ENCODE measurements at regions not wholly inside any gene's neighbourhood (a gene's known extent, or its start where the extent isn't known, plus 50 kb on each side); places are given as distances from the start of the nearest gene placed in this dataset.

DNA sequence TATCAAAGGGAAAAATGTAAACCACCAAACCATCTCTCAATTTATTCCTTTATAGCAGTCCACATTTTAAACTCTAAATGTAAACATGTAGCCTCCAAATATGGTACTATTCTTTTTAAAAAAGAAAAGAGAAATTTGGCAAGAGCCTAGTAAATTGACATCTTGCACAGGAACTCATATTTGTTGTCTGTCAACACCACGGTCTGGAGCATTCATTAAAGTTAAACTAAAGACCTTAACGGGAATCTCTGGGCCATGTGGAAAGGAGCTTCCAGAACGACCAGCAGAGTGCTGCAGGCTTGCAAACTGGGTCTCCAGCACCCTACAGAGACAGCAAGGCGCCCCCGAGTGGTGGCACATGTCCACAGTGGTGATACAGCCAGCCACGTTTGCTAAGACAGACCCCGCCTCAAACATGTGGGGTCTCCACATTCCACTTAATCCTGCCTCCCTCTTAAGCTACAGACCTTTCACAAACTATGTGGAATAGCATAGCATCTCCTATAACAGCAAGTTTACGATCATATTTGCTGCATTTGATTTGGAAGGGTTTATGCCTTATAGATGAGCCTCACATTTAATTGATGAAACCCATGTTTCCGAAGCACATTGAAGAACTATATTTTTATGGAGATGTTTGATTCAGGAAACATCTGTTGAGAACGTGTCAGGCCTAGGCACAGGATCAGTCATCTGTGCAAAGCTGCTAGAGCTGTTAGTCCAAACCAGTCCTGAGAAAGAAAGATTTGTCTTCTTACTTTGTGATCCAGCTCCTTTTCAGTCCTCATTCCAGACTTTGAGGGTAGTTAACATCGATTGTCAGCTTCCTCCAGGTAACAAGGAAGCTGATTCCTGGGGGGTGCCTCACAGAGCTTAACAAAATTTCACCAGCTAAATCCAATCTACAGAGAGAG is 96.4 kb upstream of the BACE2 start:
- DNase-seq (ENCODE audit: low read depth in 4 of 4, low spot score in 3 of 4) = no peak

DNA sequence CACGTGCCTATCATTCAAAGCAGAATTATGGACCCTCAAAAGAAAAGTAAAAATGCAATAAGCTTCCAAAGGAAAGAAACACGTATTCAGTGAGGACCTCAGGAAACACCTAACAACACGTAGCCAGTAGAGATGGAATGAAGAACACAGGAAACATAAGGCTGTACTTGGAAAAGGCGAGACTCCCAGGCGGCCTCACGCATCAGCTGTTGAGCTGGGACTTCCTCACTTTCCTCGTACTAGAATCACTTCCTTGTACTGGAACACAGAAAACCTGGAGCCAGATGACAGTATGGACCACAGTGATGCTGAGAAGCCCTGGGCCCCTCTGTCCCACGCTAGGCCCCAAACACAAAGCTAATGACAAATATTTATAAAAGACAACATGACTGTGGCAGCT is 94.4 kb upstream of the BACE2 start:
- DNase-seq (ENCODE audit: low read depth in 4 of 4, low spot score in 3 of 4) = no peak

DNA sequence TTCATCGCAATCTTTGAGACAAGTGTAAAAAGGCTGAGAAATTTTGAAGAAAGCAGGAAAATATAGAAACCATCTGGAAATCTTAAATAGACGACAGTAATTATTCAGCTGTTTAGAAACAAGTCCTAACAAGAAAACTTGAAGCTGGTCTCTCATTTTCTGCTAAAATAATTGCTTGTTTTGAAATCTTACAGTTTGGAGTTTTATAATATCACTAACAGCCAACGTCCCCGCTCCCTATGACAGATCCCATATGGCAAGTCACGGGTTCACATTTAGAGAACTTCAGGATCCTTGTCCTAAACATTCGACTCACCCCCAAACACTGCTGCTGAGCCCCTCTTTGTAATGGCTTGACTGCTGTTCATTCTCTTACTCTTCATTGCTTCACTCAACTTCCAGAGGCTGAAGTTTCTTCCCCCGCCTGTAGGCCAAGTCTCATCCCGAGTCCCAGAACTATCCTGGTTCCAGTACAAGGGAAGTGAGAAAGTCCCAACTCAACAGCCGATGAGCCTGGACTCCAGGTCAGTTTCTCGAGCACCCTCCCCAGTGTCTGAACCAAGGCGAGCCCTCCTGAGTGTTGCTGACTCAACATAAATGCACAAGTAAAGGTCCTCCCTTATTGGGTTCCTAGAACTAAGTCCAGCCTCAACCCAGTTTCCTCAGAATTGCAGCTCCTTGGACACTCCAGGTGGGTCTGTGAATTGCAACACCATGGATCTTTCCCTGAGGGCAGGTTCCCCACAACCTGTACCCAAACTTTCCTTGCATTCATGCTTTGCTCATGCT is 93.4 kb upstream of the BACE2 start:
- no peak for DNase-seq (ENCODE audit: low read depth in 4 of 4, low spot score in 3 of 4)

DNA sequence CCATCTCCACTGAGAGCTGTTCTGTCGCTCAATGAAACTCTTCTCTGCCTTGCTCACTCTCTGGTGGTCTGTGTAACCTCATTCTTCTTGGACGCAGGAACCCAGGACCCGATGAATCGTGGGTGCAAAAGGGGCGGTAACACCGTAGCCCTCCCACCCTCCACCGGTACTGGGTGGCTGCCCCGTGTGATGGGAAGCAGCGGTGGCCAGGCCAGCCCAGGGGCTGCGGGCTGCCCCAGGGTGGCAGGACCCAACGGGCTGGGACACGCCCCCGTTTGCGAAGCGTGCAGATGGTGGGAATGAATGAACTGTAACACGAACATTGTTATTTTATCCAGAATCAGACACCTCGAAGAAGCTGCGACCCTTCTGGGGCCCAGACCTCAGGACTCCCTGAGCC is 92.3 kb upstream of the BACE2 start:
- no peak for DNase-seq (ENCODE audit: low read depth in 4 of 4, low spot score in 3 of 4)

DNA sequence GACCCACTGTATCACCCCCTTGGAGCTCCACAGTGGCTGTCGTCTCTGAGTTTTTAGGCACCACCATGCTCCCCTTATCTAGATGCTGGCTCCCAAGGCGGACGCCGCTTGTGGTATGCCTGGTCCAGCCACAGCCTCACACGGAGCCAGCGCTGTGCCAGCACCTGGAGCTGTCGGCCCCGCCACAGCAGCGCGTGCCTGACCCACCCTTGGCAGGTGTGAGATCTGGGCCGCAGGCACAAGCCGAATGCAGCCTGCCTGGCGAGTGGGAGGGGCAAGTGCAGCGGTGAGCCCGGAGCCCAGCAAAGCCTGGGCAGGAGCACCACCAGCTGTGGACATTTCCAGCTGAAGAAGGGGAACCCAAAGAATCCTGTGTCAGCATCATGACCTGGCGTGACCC is 91.9 kb upstream of the BACE2 start:
- DNase-seq (ENCODE audit: low read depth in 4 of 4, low spot score in 3 of 4) = no peak

DNA sequence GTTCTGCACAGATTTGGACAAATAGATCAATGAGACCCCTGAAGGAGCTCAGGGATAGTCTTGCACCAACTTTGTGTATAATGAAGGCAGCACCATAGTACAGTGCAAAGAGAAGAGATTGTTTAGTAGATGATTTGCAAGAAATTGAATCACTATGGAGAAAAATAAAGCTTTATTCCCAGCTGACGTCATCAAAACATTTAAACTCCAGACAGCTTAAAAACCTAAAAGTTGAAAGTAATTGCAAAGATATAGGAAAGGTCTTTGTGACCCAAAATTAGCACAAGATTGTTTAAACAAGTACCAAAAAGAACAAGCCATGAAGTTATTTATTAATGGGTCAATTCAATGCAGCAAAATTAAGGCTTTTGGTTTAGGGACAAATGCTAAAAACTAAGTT is 88.8 kb upstream of the BACE2 start:
- no peak for DNase-seq (ENCODE audit: low read depth in 4 of 4, low spot score in 3 of 4)

DNA sequence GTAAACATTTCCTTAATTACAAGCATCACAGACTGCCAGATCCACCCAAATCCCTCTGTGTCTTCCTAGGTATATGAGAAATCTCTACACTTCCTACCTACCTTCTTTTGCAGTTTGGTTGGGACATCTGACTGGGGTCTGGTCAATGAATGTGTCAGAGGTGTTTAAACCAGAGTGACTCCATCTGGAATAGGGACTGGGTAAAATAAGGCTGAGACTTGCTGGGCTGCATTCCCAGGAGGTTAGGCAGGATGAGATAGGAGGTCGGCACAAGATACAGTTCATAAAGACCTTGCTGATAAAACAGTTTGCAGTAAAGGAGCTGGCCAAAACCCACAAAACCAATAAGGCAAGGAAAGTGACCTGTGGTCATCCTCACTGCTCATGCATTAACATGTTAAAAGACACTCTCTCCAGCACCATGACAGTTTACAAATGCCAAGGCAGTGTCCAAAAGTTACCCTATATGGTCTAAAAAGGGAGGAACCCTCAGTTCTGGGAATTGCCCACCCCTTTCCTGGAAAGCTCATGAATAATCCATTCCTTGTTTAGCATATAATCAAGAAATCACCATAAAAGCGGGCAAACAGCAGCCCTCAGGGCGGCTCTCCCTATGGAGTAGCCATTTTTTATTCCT is 87.4 kb upstream of the BACE2 start:
- no peak for DNase-seq (ENCODE audit: low read depth in 4 of 4, low spot score in 3 of 4)

DNA sequence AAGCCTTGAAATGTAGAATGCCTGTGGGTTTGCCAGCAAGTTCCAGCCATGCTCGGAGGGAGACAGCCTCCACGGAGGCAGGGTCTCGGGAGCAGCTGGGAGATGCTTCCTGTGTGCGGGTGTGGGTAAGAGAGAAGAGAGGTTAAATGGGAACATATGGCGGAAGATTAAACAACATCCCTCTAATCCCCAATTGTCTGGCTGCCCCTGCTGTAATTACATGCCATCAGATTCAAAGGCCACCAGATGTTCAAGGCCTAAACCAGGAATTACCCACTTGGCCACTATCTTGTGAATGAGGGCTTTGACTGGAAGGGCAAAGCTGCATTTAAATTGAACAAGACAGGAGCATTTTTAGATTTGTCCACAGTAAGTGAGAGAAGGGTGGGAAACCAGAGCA is 81.4 kb upstream of the BACE2 start:
- DNase-seq (ENCODE audit: low read depth in 4 of 4, low spot score in 3 of 4) = no peak

DNA sequence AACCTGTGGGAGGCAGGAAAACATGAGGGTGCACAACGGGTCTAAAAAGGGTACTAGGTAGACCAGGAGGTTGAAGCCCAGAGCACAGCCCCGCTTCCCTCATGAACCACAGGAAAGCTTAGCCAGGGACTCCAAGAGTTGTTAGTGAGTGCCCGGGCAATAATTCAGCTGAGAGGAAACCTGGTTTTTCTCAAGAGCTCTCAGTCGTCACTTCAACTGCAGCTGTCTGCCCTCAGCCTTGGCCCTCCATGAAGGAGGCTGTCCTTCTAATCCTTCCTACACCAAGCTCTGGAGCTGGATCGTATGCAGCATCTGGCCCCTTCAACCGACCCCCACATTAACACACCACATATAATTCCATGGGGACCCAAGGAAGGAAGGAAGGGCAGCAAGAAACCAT is 77.0 kb upstream of the BACE2 start:
- DNase-seq (ENCODE audit: low read depth in 4 of 4, low spot score in 3 of 4) = no peak

DNA sequence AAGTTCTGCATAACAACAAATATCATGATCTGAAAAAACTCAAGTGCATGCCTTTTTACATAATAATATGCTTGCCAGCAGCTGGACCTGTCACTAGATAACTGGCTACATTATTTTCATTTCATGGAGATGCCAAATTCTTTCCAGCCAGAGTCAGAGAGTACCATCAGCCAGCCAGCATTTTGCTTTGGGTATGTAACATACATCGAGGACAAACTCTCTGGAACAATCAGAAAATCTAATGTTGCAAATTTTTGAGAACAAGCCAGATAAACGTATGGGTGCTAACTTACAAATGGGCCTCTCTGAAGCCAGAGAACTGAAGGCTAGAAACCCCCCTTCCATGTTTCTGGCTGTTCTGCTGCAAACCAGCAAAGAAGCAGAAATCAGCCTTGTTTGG is 76.3 kb upstream of the BACE2 start:
- DNase-seq (ENCODE audit: low read depth in 4 of 4, low spot score in 3 of 4) = no peak

DNA sequence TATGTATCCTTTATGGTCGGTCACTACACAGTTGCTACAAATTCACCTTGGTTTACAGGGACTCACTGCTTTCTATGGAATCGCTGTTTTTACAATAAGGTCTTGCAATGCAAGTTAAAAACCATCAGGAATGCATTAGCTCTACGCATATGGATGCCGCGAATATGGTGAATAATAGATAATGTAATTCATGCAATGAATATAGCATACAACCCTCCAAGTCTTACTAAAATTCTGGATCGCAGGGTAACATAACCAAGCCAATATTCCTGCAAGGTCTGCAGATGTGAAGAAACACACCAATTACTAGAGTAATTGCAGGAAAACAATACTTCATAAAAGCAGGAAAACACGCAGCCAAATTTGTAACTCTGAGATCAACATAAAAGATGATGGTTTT is 75.6 kb upstream of the BACE2 start:
- DNase-seq (ENCODE audit: low read depth in 4 of 4, low spot score in 3 of 4) = no peak

DNA sequence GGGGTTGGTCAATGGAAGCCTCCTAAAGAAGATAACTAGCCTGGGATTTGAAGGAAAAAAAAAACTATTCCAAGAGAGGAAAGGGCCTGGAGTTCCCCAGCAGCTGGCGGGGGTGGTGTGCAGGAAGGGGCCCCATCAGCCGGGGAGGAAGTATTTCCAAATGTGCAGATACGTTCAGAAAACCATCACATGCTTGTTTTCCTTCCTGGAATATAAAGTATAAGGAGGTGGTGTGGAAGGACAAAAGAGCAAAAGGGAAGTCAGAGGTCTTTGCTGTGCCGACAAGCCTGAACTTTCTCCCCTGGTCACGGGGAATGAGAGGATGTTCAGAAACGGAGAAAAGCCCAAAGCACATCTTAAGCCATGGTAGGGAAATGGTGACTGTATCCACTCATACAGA is 72.0 kb upstream of the BACE2 start:
- DNase-seq (ENCODE audit: low read depth in 4 of 4, low spot score in 3 of 4) = no peak

DNA sequence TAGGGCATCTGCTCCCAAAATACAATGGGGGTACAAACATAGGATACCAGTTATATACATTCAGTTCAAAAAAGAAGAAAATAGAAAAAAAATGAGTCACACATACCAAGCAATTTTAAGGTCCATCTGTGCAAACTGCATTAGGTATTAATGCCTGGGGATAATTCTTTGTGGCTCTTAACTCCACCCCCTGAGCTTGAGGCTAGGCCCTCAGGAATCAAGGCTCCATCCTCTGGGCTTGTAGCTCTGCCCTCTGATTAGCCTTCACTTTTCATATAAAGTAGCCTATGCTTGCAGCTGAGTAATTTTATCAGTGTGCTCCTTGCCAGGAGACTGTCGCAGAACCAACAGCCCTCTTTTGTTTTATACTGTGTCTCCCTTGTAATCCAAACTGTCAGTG is 69.9 kb upstream of the BACE2 start:
- DNase-seq (ENCODE audit: low read depth in 4 of 4, low spot score in 3 of 4) = no peak

DNA sequence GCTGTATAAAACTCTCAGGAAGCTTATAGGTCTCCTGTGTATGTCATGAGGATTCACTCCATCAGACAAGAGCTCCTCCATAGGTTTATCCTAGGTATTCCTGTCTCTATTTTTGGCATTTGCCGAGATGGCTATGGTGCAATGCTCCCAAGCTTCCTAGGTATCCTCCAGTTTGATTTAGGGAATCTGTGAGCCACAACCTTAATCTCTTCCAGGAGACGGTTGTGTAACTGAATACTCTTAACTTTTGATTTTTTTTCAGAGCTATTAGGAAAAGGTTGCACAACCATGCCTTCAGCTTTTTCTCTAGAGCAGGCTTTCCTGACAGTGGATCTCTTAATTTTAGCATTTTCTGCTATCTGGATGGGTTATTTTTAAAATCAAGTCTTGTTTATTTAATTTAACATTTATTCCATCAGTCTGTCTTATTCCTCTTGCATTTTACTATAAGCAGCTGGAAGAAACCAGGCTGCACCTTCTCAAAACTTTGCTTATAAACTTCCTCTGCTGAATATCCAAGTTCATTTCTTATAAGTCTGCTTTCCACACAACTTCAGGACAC is 69.4 kb upstream of the BACE2 start:
- no peak for DNase-seq (ENCODE audit: low read depth in 4 of 4, low spot score in 3 of 4)

DNA sequence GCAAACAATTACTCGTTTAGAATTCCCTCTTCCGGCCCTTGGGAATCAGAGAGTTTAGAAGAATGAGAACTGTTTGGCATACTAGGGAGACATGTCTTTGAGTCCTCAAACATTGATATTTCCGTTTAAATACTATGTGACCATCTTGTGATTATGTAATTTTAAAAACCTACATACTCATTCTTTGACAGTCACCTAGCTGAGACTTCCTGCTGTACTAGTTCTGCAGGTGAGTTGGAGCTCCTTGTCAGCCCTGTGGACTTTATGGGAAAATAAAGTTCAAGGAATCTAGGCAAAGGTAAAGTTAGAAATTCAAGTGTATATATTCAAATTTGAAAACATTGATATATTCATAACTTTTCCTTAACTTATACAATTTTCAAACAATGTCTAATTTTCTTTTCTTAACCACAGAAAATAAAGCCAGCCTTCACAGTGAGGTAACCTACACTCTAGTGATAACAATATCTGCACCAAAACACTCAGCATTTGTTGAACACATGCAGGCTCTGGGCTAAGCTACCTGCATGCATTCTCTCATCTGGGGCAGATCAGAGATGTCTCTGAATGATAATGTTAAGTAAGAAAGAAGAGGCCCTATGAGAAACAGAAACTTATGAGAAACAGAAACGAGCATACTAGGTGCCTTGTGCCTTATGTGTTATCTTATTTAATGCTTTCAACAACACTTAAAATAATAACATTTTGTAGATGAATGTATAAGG is 67.0 kb upstream of the BACE2 start:
- DNase-seq (ENCODE audit: low read depth in 4 of 4, low spot score in 3 of 4) = no peak

DNA sequence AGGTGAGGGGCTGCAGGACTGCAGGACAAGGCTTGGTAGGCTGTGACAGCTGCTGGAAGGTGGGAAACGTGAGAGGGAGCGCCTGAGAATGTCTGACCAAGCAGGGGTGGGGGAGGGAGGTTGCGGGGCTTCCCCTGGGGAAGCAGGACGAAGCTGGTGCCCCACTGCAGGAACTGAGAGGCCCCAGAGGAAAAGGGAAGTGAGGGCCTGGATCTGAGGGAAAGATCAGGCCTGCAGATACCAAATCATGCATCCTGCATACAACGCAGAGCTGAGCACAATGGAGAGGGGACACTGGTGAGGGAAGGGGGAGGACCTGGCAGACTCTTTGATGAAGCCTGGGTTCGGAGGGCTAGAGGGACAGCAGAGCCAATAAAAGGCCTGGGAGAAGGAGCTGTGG is 65.7 kb upstream of the BACE2 start:
- DNase-seq (ENCODE audit: low read depth in 4 of 4, low spot score in 3 of 4) = no peak

DNA sequence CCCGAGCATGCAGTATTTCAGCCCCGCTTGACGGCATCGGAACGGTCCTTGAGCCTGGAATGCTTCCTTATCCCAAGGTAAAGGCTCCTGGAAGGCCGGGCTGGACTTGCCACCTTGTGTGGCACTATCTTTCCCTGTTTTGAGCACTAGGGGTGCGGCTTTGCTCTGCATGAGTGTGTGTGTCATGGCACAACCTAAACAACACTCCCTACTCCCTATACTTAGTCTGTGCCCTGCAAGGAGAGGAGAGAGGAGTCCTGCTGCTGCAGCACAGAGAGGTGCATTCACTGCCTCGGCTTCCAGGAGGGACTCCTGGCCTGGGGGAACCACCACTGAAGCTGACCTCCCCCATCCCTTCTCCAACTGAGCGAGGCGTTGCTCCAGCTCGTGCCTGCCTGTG is 60.4 kb upstream of the BACE2 start:
- DNase-seq (ENCODE audit: low read depth in 4 of 4, low spot score in 3 of 4) = no peak

DNA sequence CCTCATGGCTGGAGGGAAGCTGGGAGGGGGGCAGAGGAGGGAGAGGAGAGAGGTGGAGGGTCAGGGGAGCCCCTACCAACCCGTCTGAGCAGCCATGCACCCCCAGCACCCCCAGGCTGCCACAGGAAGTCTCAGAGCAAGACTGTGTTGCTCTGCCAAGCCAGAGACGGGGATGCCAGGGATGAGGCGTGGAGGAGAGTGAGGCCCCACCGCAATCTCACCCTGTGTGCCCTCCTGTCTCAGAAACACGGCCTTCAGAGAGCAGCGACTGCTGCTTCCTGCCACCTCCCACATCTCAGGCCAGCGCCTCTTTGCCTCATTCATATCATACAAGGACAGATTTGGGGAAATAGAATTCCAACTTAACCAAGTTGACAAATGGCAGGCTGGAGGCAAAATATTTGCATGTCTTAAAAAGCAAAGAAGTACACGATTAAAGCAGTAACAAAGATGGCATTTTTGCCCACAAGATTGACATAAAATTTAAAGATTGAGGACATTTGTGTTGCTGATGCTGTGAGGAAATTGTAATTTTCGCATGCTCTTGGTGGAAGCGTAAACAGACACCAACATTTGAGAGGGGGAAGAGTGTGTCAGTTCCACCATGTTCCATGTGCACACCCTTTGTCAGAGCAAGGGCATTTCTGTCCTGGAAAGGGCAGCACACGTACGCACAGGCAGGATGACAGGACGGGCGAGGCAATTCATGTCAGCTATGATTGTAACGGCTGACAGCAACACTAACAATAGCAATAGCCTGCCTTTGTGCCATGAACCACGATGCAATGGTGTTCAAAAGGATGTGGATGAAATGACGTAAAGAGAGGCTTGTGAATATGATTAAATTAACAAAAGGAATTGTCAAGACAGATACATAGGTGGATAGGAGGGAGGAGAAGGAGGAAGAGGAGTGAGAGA is 59.0 kb upstream of the BACE2 start:
- DNase-seq (ENCODE audit: low read depth in 4 of 4, low spot score in 3 of 4) = no peak

DNA sequence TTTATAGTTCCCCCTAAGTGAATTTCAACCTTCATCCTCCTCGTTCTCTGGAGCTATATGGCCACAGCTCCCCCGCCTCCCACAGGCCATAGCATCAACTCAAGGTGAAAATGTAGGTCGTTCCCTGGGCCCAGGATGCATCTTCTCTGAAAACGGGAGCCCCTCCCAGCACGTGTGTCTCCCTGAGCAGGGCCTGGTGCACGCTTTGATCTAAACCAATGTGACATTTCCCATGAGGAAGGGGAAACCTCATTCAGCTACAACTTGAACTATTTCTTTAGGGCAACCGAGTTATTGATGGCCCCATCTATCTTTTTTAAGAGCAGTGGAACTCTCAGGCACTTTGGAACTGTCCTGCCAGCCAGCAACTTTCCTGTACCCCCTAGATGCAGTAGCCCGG is 57.8 kb upstream of the BACE2 start:
- DNase-seq (ENCODE audit: low read depth in 4 of 4, low spot score in 3 of 4) = no peak

DNA sequence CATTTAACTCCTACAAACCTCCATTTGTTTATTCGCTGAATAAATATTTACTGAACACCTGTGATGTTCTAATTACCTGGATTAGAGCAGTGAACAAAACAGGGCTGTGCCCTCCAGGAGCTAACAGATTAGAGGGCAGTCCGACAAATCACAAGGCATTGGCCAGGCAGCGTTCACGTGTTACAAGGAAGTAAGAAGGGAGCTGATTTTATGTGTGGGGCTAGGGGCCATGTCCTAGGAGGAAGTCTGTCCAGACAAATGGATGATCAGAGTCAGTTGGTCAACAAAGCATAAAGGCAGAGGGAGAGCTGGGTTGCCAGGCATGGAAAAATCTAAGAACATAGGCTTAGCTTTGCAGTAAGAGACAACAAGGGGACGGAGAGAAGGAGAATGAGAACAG is 57.3 kb upstream of the BACE2 start:
- DNase-seq (ENCODE audit: low read depth in 4 of 4, low spot score in 3 of 4) = no peak

Measured in right renal pelvis (tissue), 4 donors.